ENCODE measurements at regions not wholly inside any gene's neighbourhood (a gene's known extent, or its start where the extent isn't known, plus 50 kb on each side); places are given as distances from the start of the nearest gene placed in this dataset.

DNA sequence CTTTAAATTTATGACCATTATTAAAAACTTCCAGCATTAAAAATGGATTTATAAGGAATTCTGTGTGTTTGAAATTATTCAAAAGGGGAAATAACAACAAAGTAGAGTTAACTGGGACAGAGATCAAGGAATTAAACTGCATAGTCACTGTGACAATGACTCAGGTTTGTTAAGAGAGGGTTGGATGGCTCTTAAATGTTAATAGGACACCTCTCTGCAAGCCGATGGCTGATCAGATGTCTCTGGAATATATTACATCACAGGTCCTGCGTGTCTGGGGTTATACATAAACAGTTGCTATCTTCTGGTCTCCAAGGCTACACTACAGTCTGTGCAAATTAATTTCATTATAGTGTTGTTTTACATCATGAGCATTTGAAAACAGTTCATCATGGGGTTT is 574.3 kb downstream of the COL12A1 start:
- TF ChIP-seq, protein P1, sequence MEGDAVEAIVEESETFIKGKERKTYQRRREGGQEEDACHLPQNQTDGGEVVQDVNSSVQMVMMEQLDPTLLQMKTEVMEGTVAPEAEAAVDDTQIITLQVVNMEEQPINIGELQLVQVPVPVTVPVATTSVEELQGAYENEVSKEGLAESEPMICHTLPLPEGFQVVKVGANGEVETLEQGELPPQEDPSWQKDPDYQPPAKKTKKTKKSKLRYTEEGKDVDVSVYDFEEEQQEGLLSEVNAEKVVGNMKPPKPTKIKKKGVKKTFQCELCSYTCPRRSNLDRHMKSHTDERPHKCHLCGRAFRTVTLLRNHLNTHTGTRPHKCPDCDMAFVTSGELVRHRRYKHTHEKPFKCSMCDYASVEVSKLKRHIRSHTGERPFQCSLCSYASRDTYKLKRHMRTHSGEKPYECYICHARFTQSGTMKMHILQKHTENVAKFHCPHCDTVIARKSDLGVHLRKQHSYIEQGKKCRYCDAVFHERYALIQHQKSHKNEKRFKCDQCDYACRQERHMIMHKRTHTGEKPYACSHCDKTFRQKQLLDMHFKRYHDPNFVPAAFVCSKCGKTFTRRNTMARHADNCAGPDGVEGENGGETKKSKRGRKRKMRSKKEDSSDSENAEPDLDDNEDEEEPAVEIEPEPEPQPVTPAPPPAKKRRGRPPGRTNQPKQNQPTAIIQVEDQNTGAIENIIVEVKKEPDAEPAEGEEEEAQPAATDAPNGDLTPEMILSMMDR (IDR thresholded peaks at IDR 0.05): no peak
- no peak for TF ChIP-seq POLR2A (IDR thresholded peaks at IDR 0.05)

All from uterus (tissue), 2 donors.